ENCODE measurements at regions not wholly inside any gene's neighbourhood (a gene's known extent, or its start where the extent isn't known, plus 50 kb on each side); places are given as distances from the start of the nearest gene placed in this dataset.

GRCh38 chr12:23399402-23399933 lies 550.0 kb downstream of the SOX5 start:
- peak in 1 of 4 donors; percentile 17 for DNase-seq
- intact Hi-C loops (cut with DNase I): no loop called here
- ATAC-seq: no peak

GRCh38 chr12:23415180-23415579 lies 534.3 kb downstream of the SOX5 start:
- intact Hi-C loops (cut with DNase I): no loop called here
- Histone ChIP-seq H3K4me1 (no peaks in the 10 kb centered on the region), H3K9me3 (peaks cover 0 to 6% of the 10 kb centered on the region in 2 donors), H3K27ac (no peak overlapping the region), H3K36me3 (no peaks in the 10 kb centered on the region), H3K27me3 (no peaks in the 10 kb centered on the region), H3K4me3 (no peak overlapping the region)
- DNase-seq: no peak
- no peak for ATAC-seq
- TF ChIP-seq CTCF (IDR thresholded peaks at IDR 0.05): no peak

More at GRCh38 chr12:23399402-23399933, 550.0 kb downstream of the SOX5 start:
- no peak overlapping the region for H3K4me3 ChIP-seq
- no peak overlapping the region for H3K27ac ChIP-seq
- no peaks in the 10 kb centered on the region for H3K4me1 ChIP-seq
- peaks cover 0 to 3% of the 10 kb centered on the region in 2 donors for H3K9me3 ChIP-seq
- H3K36me3 ChIP-seq: no peaks in the 10 kb centered on the region
- no peaks in the 10 kb centered on the region for H3K27me3 ChIP-seq
- no peak for TF ChIP-seq CTCF (IDR thresholded peaks at IDR 0.05)

- Histone ChIP-seq H3K9me3 (peaks cover 0 to 3% of the 10 kb centered on the region in 2 donors), H3K36me3 (no peaks in the 10 kb centered on the region), H3K4me1 (no peaks in the 10 kb centered on the region), H3K4me3 (no peak overlapping the region), H3K27me3 (no peaks in the 10 kb centered on the region), H3K27ac (no peak overlapping the region)
- no peak for DNase-seq
- no peak for ATAC-seq
- no peak for TF ChIP-seq CTCF (IDR thresholded peaks at IDR 0.05)
- intact Hi-C loops (cut with DNase I): no loop called here
Observed at GRCh38 chr12:23421556-23421955, 527.9 kb downstream of the SOX5 start.

GRCh38 chr12:23423097-23423687 lies 526.3 kb downstream of the SOX5 start:
- peaks cover 0 to 3% of the 10 kb centered on the region in 2 donors for H3K9me3 ChIP-seq
- no peak overlapping the region for H3K4me3 ChIP-seq
- no peaks in the 10 kb centered on the region for H3K4me1 ChIP-seq
- H3K36me3 ChIP-seq: no peaks in the 10 kb centered on the region
- H3K27ac ChIP-seq: no peak overlapping the region
- no peaks in the 10 kb centered on the region for H3K27me3 ChIP-seq
- intact Hi-C loops (cut with DNase I): no loop called here
- ATAC-seq: no peak
- no peak for TF ChIP-seq CTCF (IDR thresholded peaks at IDR 0.05)
- no peak for DNase-seq

- H3K9me3 ChIP-seq: peaks cover 0 to 3% of the 10 kb centered on the region in 2 donors
- ATAC-seq: no peak
- intact Hi-C loops (cut with DNase I): no loop called here
- no peak for TF ChIP-seq CTCF (IDR thresholded peaks at IDR 0.05)
- no peaks in the 10 kb centered on the region for H3K36me3 ChIP-seq
- no peaks in the 10 kb centered on the region for H3K4me1 ChIP-seq
- H3K4me3 ChIP-seq: no peak overlapping the region
- H3K27ac ChIP-seq: no peak overlapping the region
- H3K27me3 ChIP-seq: no peaks in the 10 kb centered on the region
- no peak for DNase-seq
Observed at GRCh38 chr12:23423796-23424195, 525.7 kb downstream of the SOX5 start.

Data from left lung (tissue), 4 donors.